ENCODE measurements at regions not wholly inside any gene's neighbourhood (a gene's known extent, or its start where the extent isn't known, plus 50 kb on each side); places are given as distances from the start of the nearest gene placed in this dataset.

- Histone ChIP-seq H3K27ac (ENCODE audit: low read depth, low read length) (no peak overlapping the region), H3K4me2 (ENCODE audit: insufficient read depth in 1 of 2, low read depth in 2 of 2, low read length in 2 of 2) (no peak overlapping the region), H2BK5ac (ENCODE audit: low read depth, low read length) (no peak overlapping the region), H3K9ac (replicated peaks in 1 of 4; ENCODE audit: extremely low read depth in 1 of 4, low read depth in 3 of 4, low read length in 3 of 4) (no peak overlapping the region), H3K18ac (ENCODE audit: extremely low read depth, low read length) (no peak overlapping the region), H3K4ac (replicated peaks; ENCODE audit: insufficient read length, low read depth, low read length) (no peak overlapping the region), H2BK12ac (ENCODE audit: low read depth, low read length) (no peak overlapping the region), H3K4me1 (replicated peaks in 1 of 4; ENCODE audit: control insufficient read depth in 3 of 4, insufficient read depth in 4 of 4, low read length in 3 of 4) (no peaks in the 10 kb centered on the region), H3K79me1 (ENCODE audit: low read depth, low read length) (no peaks in the 10 kb centered on the region), H4K8ac (ENCODE audit: extremely low read depth, insufficient read depth, low read length) (no peak overlapping the region), H3K14ac (ENCODE audit: insufficient read length) (no peak overlapping the region), H3K4me3 (ENCODE audit: extremely low read depth in 1 of 4, insufficient read depth in 2 of 4, low read depth in 3 of 4, low read length in 4 of 4) (no peak overlapping the region), H2BK120ac (replicated peaks; ENCODE audit: low read depth, low read length) (no peak overlapping the region), H3K36me3 (ENCODE audit: control insufficient read depth in 2 of 4, insufficient read depth in 4 of 4, low read length in 3 of 4) (no peaks in the 10 kb centered on the region), H2BK15ac (ENCODE audit: low read length) (no peak overlapping the region), H4K91ac (replicated peaks; ENCODE audit: insufficient read length, low read length) (no peak overlapping the region), H3K27me3 (replicated peaks in 1 of 4; ENCODE audit: control insufficient read depth in 3 of 4, extremely low read depth in 1 of 4, insufficient read depth in 3 of 4, low read length in 3 of 4) (no peaks in the 10 kb centered on the region), H2BK20ac (ENCODE audit: low read length) (no peak overlapping the region), H3K23me2 (ENCODE audit: low read depth, low read length) (no peaks in the 10 kb centered on the region), H3K79me2 (ENCODE audit: control insufficient read depth in 1 of 2, insufficient read depth in 2 of 2, low read length in 2 of 2) (no peaks in the 10 kb centered on the region), H2AK5ac (ENCODE audit: low read depth, low read length) (no peak overlapping the region), H4K5ac (ENCODE audit: insufficient read length, low read depth, low read length) (no peak overlapping the region), H2AFZ (ENCODE audit: low read length) (no peak overlapping the region), H4K20me1 (replicated peaks in 1 of 2; ENCODE audit: control insufficient read depth in 1 of 2, insufficient read depth in 2 of 2, low read length in 2 of 2) (no peaks in the 10 kb centered on the region), H3K56ac (replicated peaks; ENCODE audit: insufficient read length, low read depth, low read length) (no peak overlapping the region), H3K23ac (ENCODE audit: insufficient read length) (no peak overlapping the region), H3K9me3 (ENCODE audit: insufficient read depth in 2 of 2, low read depth in 1 of 2, low read length in 1 of 2) (no peaks in the 10 kb centered on the region)
- FAIRE-seq (no peak), DNase-seq (ENCODE audit: low read depth in 1 of 2, low spot score in 2 of 2) (no peak)
- no peak for TF ChIP-seq KDM5A (IDR thresholded peaks at IDR 0.05; ENCODE audit: low read length)
- TF ChIP-seq FOSL1 (IDR thresholded peaks at IDR 0.05; ENCODE audit: insufficient read depth, low read depth, low read length) = no peak
- no peak for TF ChIP-seq CTCF (IDR thresholded peaks at IDR 0.05; ENCODE audit: control extremely low read depth in 1 of 3, insufficient read depth in 1 of 3, low read depth in 1 of 3, low read length in 3 of 3)
- no peak for TF ChIP-seq MAFK (IDR thresholded peaks at IDR 0.05; ENCODE audit: low read depth, low read length)
- TF ChIP-seq SAP30 (IDR thresholded peaks at IDR 0.05; ENCODE audit: insufficient read depth, insufficient replicate concordance, low read length) = no peak
- no peak for TF ChIP-seq RAD21 (IDR thresholded peaks at IDR 0.05 in 1 of 2, conservative IDR thresholded peaks at IDR 0.05 in 1 of 2; ENCODE audit: low read depth in 2 of 2, low read length in 2 of 2)
- POLR2A ChIA-PET (ENCODE audit: partially characterized antibody) = no interaction called here
- CTCF ChIA-PET (ENCODE audit: partially characterized antibody) = no interaction called here
- 89% methylated on average over 3 of the region's 3 CpGs; no CpG with 5 or more reads in 1 of the 2 experiments for WGBS, 2 experiments (ENCODE audit: extremely low coverage in 1 of 2, insufficient coverage in 1 of 2, insufficient read length in 1 of 2, insufficient replicate concordance in 2 of 2, low coverage in 1 of 2, low lambda C conversion rate in 2 of 2, missing lambda C conversion rate in 1 of 2)
These were observed 726.4 kb upstream of the FAM174A start for GRCh38 chr5:99808657-99809230.

All from H1 (cell line).